HCT116 (cell line): ENCODE measurements at regions not wholly inside any gene's neighbourhood (a gene's known extent, or its start where the extent isn't known, plus 50 kb on each side); places are given as distances from the start of the nearest gene placed in this dataset.

ENCODE experiments used
- ATAC-seq: fragments of 200-7000 bp; cut with Tn5 transposase; 2 replicates; pipeline ENCODE4 v1.9.1; 2020; ENCODE audit warnings: mild to moderate bottlenecking, moderate library complexity
- BruUV-seq: library from RNA; stranded (reverse); fragments of 400-500 nt; replicated peaks from 2 replicates; lab custom pipeline; 2021; lab: Mats Ljungman, UMichigan
- CTCF ChIA-PET: fragments of 300-600 bp; sonication (Branson Sonifier 250); formaldehyde crosslinking; loops from one replicate; lab custom pipeline; 2021; ENCODE audit warnings: antibody characterized with exemption; lab: Charles Lee
- POLR2A ChIA-PET: fragments of 300-600, 350-600 bp; sonication (Branson Sonifier 250); formaldehyde crosslinking; loops from one replicate; lab custom pipeline; 2021; ENCODE audit warnings: antibody characterized with exemption; lab: Charles Lee
- RAD21 ChIA-PET, 2 experiments: fragments of 300-600 bp; sonication (Branson Sonifier 250); formaldehyde crosslinking; loops; one replicate each; lab custom pipeline; 2023; ENCODE audit warnings: low total read pairs in 2 of 2; ENCODE audit not compliant: uncharacterized antibody in 2 of 2, unreplicated experiment in 2 of 2, low non-redundant PET in 1 of 2; lab: Charles Lee
- DNase-seq: peaks from one replicate; pipeline ENCODE4 v3.0.0-alpha.2; 2010; ENCODE audit warnings: low read depth, low spot score
- H2AFZ ChIP-seq: fragments of 200-600 bp; shearing (Covaris generic), sonication (generic); 2 replicates; pipeline ENCODE4 v1.6.1; 2017; ENCODE audit warnings: low read depth, mixed run types, mixed read lengths, antibody characterized with exemption, low read length; ENCODE audit not compliant: poor library complexity, severe bottlenecking
- H3K27ac ChIP-seq: 2 replicates; pipeline ENCODE4 v1.5.1; 2012; ENCODE audit warnings: low read depth, low read length
- H3K27me3 ChIP-seq: fragments of 200-600 bp; sonication (generic); 2 replicates; pipeline ENCODE4 v1.6.1; 2016; ENCODE audit warnings: mixed run types, low read length, mixed read lengths; ENCODE audit not compliant: insufficient read depth
- H3K36me3 ChIP-seq, 2 experiments: fragments of 200-500 bp in 1 of 2; fragments of 200-600 bp in 1 of 2; sonication (Bioruptor generic) in 1 of 2; sonication (generic) in 1 of 2; 2 replicates each; pipeline versions ENCODE4 v1.5.1 to v1.6.1; 2014 to 2016; ENCODE audit warnings: low read length in 2 of 2, inconsistent platforms in 1 of 2, mixed read lengths in 1 of 2, mixed run types in 1 of 2; ENCODE audit not compliant: insufficient read depth in 2 of 2, control insufficient read depth in 1 of 2
- H3K4me1 ChIP-seq, 2 experiments: fragments of 200-600 bp in 1 of 2; sonication (generic) in 1 of 2; 2 replicates each; pipeline versions ENCODE4 v1.5.1 to v1.6.1; 2012 to 2017; ENCODE audit warnings: low read length in 2 of 2, inconsistent platforms in 1 of 2, mild to moderate bottlenecking in 1 of 2, mixed read lengths in 1 of 2, mixed run types in 1 of 2, moderate library complexity in 1 of 2; ENCODE audit not compliant: insufficient read depth in 2 of 2, control insufficient read depth in 1 of 2
- H3K4me2 ChIP-seq: fragments of 200-600 bp; sonication (generic); 2 replicates; pipeline ENCODE4 v1.6.1; 2017; ENCODE audit warnings: mixed run types, low read length, mixed read lengths
- H3K4me3 ChIP-seq, 2 experiments: fragments of 200-600 bp in 1 of 2; sonication (generic) in 1 of 2; replicated peaks in 1 of 2; 2 replicates each; pipeline ENCODE4 v1.5.1; 2011 to 2016; ENCODE audit warnings: low read length in 2 of 2, control low read depth in 1 of 2, low read depth in 1 of 2, mild to moderate bottlenecking in 1 of 2, mixed read lengths in 1 of 2, mixed run types in 1 of 2
- H3K79me2 ChIP-seq: fragments of 200-600 bp; sonication (generic); 2 replicates; pipeline ENCODE4 v1.6.1; 2017; ENCODE audit warnings: mild to moderate bottlenecking, mixed run types, low read length, moderate library complexity, mixed read lengths; ENCODE audit not compliant: insufficient read depth
- H3K9ac ChIP-seq: fragments of 200-600 bp; sonication (generic); 2 replicates; pipeline ENCODE4 v1.6.1; 2016; ENCODE audit warnings: low read length, mixed read lengths
- H3K9me2 ChIP-seq: fragments of 200-600 bp; sonication (generic), shearing (Covaris generic); 2 replicates; pipeline ENCODE4 v1.6.1; 2017; ENCODE audit warnings: mixed run types, mild to moderate bottlenecking, moderate library complexity; ENCODE audit not compliant: insufficient read depth
- H3K9me3 ChIP-seq, 2 experiments: fragments of 200-500 bp in 1 of 2; fragments of 200-600 bp in 1 of 2; sonication (Bioruptor generic) in 1 of 2; sonication (generic) in 1 of 2; 2 replicates each; pipeline ENCODE4 v1.6.1; 2014 to 2017; ENCODE audit warnings: low read length in 2 of 2, mixed read lengths in 2 of 2, inconsistent platforms in 1 of 2, low read depth in 1 of 2, mild to moderate bottlenecking in 1 of 2, mixed run types in 1 of 2, moderate library complexity in 1 of 2; ENCODE audit not compliant: control insufficient read depth in 1 of 2, insufficient read depth in 1 of 2
- H4K20me1 ChIP-seq: fragments of 200-600 bp; sonication (generic), shearing (Covaris generic); 2 replicates; pipeline ENCODE4 v1.6.1; 2017; ENCODE audit warnings: mixed run types, mild to moderate bottlenecking, moderate library complexity; ENCODE audit not compliant: insufficient read depth
- CBX3 ChIP-seq: IDR thresholded peaks from 2 replicates; pipeline ENCODE4 v1.6.1; 2012; ENCODE audit warnings: low read depth
- CEBPB ChIP-seq: IDR thresholded peaks from 2 replicates; pipeline ENCODE4 v1.6.1; 2012; ENCODE audit warnings: low read depth
- ELF1 ChIP-seq: IDR thresholded peaks from 2 replicates; pipeline ENCODE4 v1.6.1; 2012; ENCODE audit warnings: low read depth, borderline replicate concordance
- EZH2 ChIP-seq: fragments of 200-600 bp; sonication (generic); IDR thresholded peaks from 2 replicates; pipeline ENCODE4 v1.6.1; 2017; ENCODE audit warnings: antibody characterized with exemption, mixed run types
- EZH2phosphoT487 ChIP-seq: fragments of 200-600 bp; IDR thresholded peaks from 2 replicates; pipeline ENCODE4 v1.6.1; 2018; ENCODE audit warnings: antibody characterized with exemption, borderline replicate concordance
- FOSL1 ChIP-seq: IDR thresholded peaks from 2 replicates; pipeline ENCODE4 v1.6.1; 2012; ENCODE audit warnings: low read depth
- POLR2A ChIP-seq: IDR thresholded peaks from 2 replicates; pipeline ENCODE4 v1.7.0; 2011; ENCODE audit warnings: borderline replicate concordance; ENCODE audit not compliant: insufficient read depth, insufficient read length; ENCODE audit errors: extremely low read depth
- POLR2AphosphoS5 ChIP-seq: IDR thresholded peaks from 2 replicates; pipeline ENCODE4 v1.6.1; 2011; ENCODE audit warnings: mild to moderate bottlenecking, low read depth, low read length, moderate library complexity
- RAD21 ChIP-seq: IDR thresholded peaks from 2 replicates; pipeline ENCODE4 v1.6.1; 2012; ENCODE audit warnings: low read depth, mild to moderate bottlenecking
- SIN3A ChIP-seq: IDR thresholded peaks from 2 replicates; pipeline ENCODE4 v1.6.1; 2012; ENCODE audit warnings: low read depth
- TCF7L2 ChIP-seq: IDR thresholded peaks from 2 replicates; pipeline ENCODE4 v1.7.0; 2011; ENCODE audit warnings: borderline replicate concordance, inconsistent platforms; ENCODE audit not compliant: insufficient read depth, insufficient read length; ENCODE audit errors: extremely low read depth
- YY1 ChIP-seq: IDR thresholded peaks from 2 replicates; pipeline ENCODE4 v1.6.1; 2011; ENCODE audit warnings: low read length, low read depth, moderate library complexity, mild to moderate bottlenecking; ENCODE audit not compliant: insufficient replicate concordance; ENCODE audit errors: extremely low read depth
- ZFX ChIP-seq: fragments of 450-650 bp; IDR thresholded peaks from 2 replicates; pipeline ENCODE4 v1.6.1; 2017
- ZNF274 ChIP-seq: fragments of 200-500 bp; sonication (Bioruptor generic); IDR thresholded peaks from 2 replicates; pipeline ENCODE4 v1.6.1; 2014; ENCODE audit warnings: mild to moderate bottlenecking, low read depth, low read length, inconsistent platforms
- intact Hi-C: fragments of 100-400 bp; cut with micrococcal nuclease; formaldehyde crosslinking; loops from 2 replicates; pipeline ENCODE4 v1.10.0; 2022
- TF ChIP-seq, protein P1 (sequence below), 3 experiments: fragments of 200-600 bp in 1 of 3; sonication (generic) in 1 of 3; IDR thresholded peaks in 2 of 3; conservative IDR thresholded peaks in 1 of 3; 2 replicates each; pipeline ENCODE4 v1.5.1; 2012 to 2017; ENCODE audit warnings: low read depth in 2 of 3, low read length in 2 of 3, antibody characterized with exemption in 1 of 3, borderline replicate concordance in 1 of 3, control low read depth in 1 of 3, mild to moderate bottlenecking in 1 of 3, mixed read lengths in 1 of 3, mixed run types in 1 of 3, moderate library complexity in 1 of 3; ENCODE audit not compliant: insufficient read depth in 1 of 3
- TF ChIP-seq, protein P2 (sequence below): IDR thresholded peaks from 2 replicates; pipeline ENCODE4 v1.6.1; 2011; ENCODE audit warnings: mild to moderate bottlenecking, low read length, moderate library complexity; ENCODE audit not compliant: insufficient replicate concordance; ENCODE audit errors: extremely low read depth
- TF ChIP-seq, protein P3 (sequence below): IDR thresholded peaks from 2 replicates; pipeline ENCODE4 v1.6.1; 2012
- TF ChIP-seq, protein P4 (sequence below): IDR thresholded peaks from 2 replicates; pipeline ENCODE4 v1.6.1; 2012; ENCODE audit warnings: low read depth
- TF ChIP-seq, protein P5 (sequence below): IDR thresholded peaks from 2 replicates; pipeline ENCODE4 v1.6.1; 2012

DNA sequence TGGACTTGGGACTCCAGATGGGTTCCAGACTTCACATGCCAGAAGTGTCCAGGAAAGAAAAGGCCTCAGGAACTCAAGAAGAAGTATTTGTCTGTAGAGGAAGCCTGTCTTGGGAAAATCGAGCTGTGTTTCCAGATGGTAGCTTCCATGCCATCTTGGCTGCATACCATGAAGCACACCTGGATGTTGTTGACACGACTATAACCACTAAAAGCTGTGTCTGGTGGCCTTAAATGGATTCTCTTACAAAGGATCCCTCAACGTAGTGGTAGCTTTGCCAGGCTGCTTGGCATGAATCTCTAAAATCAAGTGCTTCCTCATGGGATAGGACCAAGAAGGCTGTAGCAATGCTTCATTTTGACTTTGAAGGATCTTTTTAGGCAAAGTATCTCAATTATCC, 313.4 kb upstream of the BOD1L1 start:
- ATAC-seq = no peak
- intact Hi-C loops = no loop called here
- no peak for TF ChIP-seq ELF1
- TF ChIP-seq, protein P1, sequence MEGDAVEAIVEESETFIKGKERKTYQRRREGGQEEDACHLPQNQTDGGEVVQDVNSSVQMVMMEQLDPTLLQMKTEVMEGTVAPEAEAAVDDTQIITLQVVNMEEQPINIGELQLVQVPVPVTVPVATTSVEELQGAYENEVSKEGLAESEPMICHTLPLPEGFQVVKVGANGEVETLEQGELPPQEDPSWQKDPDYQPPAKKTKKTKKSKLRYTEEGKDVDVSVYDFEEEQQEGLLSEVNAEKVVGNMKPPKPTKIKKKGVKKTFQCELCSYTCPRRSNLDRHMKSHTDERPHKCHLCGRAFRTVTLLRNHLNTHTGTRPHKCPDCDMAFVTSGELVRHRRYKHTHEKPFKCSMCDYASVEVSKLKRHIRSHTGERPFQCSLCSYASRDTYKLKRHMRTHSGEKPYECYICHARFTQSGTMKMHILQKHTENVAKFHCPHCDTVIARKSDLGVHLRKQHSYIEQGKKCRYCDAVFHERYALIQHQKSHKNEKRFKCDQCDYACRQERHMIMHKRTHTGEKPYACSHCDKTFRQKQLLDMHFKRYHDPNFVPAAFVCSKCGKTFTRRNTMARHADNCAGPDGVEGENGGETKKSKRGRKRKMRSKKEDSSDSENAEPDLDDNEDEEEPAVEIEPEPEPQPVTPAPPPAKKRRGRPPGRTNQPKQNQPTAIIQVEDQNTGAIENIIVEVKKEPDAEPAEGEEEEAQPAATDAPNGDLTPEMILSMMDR (IDR thresholded peaks at IDR 0.05 in 2 of 3, conservative IDR thresholded peaks at IDR 0.05 in 1 of 3; ENCODE audit: borderline replicate concordance in 1 of 3, insufficient read depth in 1 of 3, low read depth in 2 of 3, low read length in 2 of 3) = no peak
- no peak for TF ChIP-seq EZH2
- TF ChIP-seq, protein P2, sequence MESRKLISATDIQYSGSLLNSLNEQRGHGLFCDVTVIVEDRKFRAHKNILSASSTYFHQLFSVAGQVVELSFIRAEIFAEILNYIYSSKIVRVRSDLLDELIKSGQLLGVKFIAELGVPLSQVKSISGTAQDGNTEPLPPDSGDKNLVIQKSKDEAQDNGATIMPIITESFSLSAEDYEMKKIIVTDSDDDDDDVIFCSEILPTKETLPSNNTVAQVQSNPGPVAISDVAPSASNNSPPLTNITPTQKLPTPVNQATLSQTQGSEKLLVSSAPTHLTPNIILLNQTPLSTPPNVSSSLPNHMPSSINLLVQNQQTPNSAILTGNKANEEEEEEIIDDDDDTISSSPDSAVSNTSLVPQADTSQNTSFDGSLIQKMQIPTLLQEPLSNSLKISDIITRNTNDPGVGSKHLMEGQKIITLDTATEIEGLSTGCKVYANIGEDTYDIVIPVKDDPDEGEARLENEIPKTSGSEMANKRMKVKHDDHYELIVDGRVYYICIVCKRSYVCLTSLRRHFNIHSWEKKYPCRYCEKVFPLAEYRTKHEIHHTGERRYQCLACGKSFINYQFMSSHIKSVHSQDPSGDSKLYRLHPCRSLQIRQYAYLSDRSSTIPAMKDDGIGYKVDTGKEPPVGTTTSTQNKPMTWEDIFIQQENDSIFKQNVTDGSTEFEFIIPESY = no peak
- no peak for TF ChIP-seq POLR2AphosphoS5
- TF ChIP-seq, protein P3, sequence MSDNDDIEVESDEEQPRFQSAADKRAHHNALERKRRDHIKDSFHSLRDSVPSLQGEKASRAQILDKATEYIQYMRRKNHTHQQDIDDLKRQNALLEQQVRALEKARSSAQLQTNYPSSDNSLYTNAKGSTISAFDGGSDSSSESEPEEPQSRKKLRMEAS = no peak
- TF ChIP-seq, protein P4, sequence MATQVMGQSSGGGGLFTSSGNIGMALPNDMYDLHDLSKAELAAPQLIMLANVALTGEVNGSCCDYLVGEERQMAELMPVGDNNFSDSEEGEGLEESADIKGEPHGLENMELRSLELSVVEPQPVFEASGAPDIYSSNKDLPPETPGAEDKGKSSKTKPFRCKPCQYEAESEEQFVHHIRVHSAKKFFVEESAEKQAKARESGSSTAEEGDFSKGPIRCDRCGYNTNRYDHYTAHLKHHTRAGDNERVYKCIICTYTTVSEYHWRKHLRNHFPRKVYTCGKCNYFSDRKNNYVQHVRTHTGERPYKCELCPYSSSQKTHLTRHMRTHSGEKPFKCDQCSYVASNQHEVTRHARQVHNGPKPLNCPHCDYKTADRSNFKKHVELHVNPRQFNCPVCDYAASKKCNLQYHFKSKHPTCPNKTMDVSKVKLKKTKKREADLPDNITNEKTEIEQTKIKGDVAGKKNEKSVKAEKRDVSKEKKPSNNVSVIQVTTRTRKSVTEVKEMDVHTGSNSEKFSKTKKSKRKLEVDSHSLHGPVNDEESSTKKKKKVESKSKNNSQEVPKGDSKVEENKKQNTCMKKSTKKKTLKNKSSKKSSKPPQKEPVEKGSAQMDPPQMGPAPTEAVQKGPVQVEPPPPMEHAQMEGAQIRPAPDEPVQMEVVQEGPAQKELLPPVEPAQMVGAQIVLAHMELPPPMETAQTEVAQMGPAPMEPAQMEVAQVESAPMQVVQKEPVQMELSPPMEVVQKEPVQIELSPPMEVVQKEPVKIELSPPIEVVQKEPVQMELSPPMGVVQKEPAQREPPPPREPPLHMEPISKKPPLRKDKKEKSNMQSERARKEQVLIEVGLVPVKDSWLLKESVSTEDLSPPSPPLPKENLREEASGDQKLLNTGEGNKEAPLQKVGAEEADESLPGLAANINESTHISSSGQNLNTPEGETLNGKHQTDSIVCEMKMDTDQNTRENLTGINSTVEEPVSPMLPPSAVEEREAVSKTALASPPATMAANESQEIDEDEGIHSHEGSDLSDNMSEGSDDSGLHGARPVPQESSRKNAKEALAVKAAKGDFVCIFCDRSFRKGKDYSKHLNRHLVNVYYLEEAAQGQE = no peak
- TF ChIP-seq ZFX = no peak
- TF ChIP-seq EZH2phosphoT487 = no peak
- no peak for TF ChIP-seq CEBPB
- no peak for TF ChIP-seq FOSL1
- no peak for TF ChIP-seq SIN3A
- no peak for TF ChIP-seq CBX3
- no peak for TF ChIP-seq TCF7L2
- no peak for TF ChIP-seq ZNF274
- TF ChIP-seq POLR2A = no peak
- TF ChIP-seq RAD21 = no peak
- TF ChIP-seq YY1 = no peak
- TF ChIP-seq, protein P5, sequence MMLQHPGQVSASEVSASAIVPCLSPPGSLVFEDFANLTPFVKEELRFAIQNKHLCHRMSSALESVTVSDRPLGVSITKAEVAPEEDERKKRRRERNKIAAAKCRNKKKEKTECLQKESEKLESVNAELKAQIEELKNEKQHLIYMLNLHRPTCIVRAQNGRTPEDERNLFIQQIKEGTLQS = no peak
- no peak overlapping the region for H3K4me2 ChIP-seq
- no peaks in the 10 kb centered on the region for H4K20me1 ChIP-seq
- H3K4me1 ChIP-seq = no peaks in the 10 kb centered on the region
- no peak overlapping the region for H3K9ac ChIP-seq
- H2AFZ ChIP-seq = no peak overlapping the region
- H3K4me3 ChIP-seq = no peak overlapping the region
- ChIA-PET CTCF (no interaction called here), POLR2A (no interaction called here), RAD21 (no interaction called here)
- H3K79me2 ChIP-seq = no peaks in the 10 kb centered on the region
- no peaks in the 10 kb centered on the region for H3K9me3 ChIP-seq
- H3K27me3 ChIP-seq = no peaks in the 10 kb centered on the region
- H3K27ac ChIP-seq = no peak overlapping the region
- H3K9me2 ChIP-seq = no peaks in the 10 kb centered on the region
- no peaks in the 10 kb centered on the region for H3K36me3 ChIP-seq
- no peak for DNase-seq
- no TSS peak for BruUV-seq
